ENCODE measurements at regions not wholly inside any gene's neighbourhood (a gene's known extent, or its start where the extent isn't known, plus 50 kb on each side); places are given as distances from the start of the nearest gene placed in this dataset.

GRCh38 chr5:27502236-27502635, 463.9 kb upstream of the CDH9 start:
- TF ChIP-seq CTCF (IDR thresholded peaks at IDR 0.05; ENCODE audit: insufficient read depth, low read length) (no peak), POLR2AphosphoS5 (IDR thresholded peaks at IDR 0.05; ENCODE audit: low read depth) (no peak), REST (IDR thresholded peaks at IDR 0.05; ENCODE audit: insufficient replicate concordance, low read depth) (no peak)

Measured in HL-60 (cell line).